ENCODE measurements at regions not wholly inside any gene's neighbourhood (a gene's known extent, or its start where the extent isn't known, plus 50 kb on each side); places are given as distances from the start of the nearest gene placed in this dataset.
"Not testable (repeated sequence)": the region's sequence is repeated elsewhere in the genome, so short reads cannot be mapped to it uniquely, and the experiment has no call there.

- TF ChIP-seq CTCF (IDR thresholded peaks at IDR 0.05; ENCODE audit: low read depth, low read length); EZH2phosphoT487 (IDR thresholded peaks at IDR 0.05; ENCODE audit: low read depth): not testable (repeated sequence)
Observed at GRCh38 chr7:149961878-149962277, 88.1 kb downstream of the ATP6V0E2 start.
